Adrenal gland (tissue), 9 donors: ENCODE measurements at regions not wholly inside any gene's neighbourhood (a gene's known extent, or its start where the extent isn't known, plus 50 kb on each side); places are given as distances from the start of the nearest gene placed in this dataset.
"Not testable (repeated sequence)": the region's sequence is repeated elsewhere in the genome, so short reads cannot be mapped to it uniquely, and the experiment has no call there.

Experiments used
- DNase-seq, 7 donors: peaks; one replicate each; pipeline ENCODE4 v3.0.0-alpha.2; 2019 to 2020
- H3K27ac ChIP-seq, 5 donors: fragments of 200-600 bp; sonication (generic) in 4 of 5; 1 replicate in 3 of 5; 2 replicates in 2 of 5; pipeline versions ENCODE4 v1.5.1 to v1.8.0; 2016 to 2020; ENCODE audit warnings: mild to moderate bottlenecking in 1 of 5
- H3K27me3 ChIP-seq: fragments of 200-600 bp; 2 replicates; pipeline ENCODE4 v1.8.0; 2021
- H3K36me3 ChIP-seq, 2 donors: fragments of 200-600 bp; replicated peaks in 1 of 2; 1 replicate in 1 of 2; 2 replicates in 1 of 2; pipeline versions ENCODE4 v1.5.1 to v1.8.0; 2018 to 2022
- H3K4me1 ChIP-seq, 2 donors: fragments of 200-600 bp; replicated peaks in 1 of 2; 1 replicate in 1 of 2; 2 replicates in 1 of 2; pipeline versions ENCODE4 v1.5.1 to v1.8.0; 2018 to 2021
- H3K4me3 ChIP-seq, 4 donors: fragments of 200-600 bp; sonication (generic) in 3 of 4; one replicate each; pipeline ENCODE4 v1.5.1; 2016 to 2018
- H3K9me3 ChIP-seq, 3 donors: fragments of 200-600 bp; sonication (generic) in 1 of 3; replicated peaks in 1 of 3; 1 replicate in 2 of 3; 2 replicates in 1 of 3; pipeline versions ENCODE4 v1.5.1 to v1.8.0; 2016 to 2021
- CTCF ChIP-seq, 6 experiments: fragments of 450-650 bp in 4 of 6; fragments of 200-600 bp in 2 of 6; sonication (generic) in 1 of 6; IDR thresholded peaks; 1 replicate in 5 of 6; 2 replicates in 1 of 6; pipeline versions ENCODE4 v1.5.1 to v1.8.0; 2016 to 2021; ENCODE audit warnings: antibody characterized with exemption in 6 of 6, mild to moderate bottlenecking in 2 of 6, moderate library complexity in 1 of 6
- POLR2A ChIP-seq, 2 donors: fragments of 450-650 bp; IDR thresholded peaks; one replicate each; pipeline ENCODE4 v1.6.1; 2017; ENCODE audit warnings: antibody characterized with exemption in 2 of 2, mild to moderate bottlenecking in 2 of 2, moderate library complexity in 1 of 2
- WGBS, 4 donors: extraction: QIAGEN DNeasy Blood & Tissue Kit in 2 of 4; methylation state at CpG; one replicate each; pipeline versions ENCODE4 v1.1.5 to v1.1.7; 2013 to 2017; 5-methylcytosine and 5-hydroxymethylcytosine counted together
- intact Hi-C, 2 donors: fragments of 100-400 bp; cut with DNase I; formaldehyde crosslinking; loops; one replicate each; pipeline versions ENCODE4 v1.14.1 to v1.15.0; 2022 to 2023
- donor health status: healthy with polysubstance abuse.
- donor health status: Bipolar disorder and iron deficiency.
- donor health status: DM: yes; HTN: yes; CAD: no.
- donor health status: DM: no; HTN: no; CAD: no.
- donor health status: DM: no; HTN: no; CAD: no.

- intact Hi-C loops = no loop called here
- 80 to 89% (median 83%) methylated on average over 1 of the region's 1 CpG; no CpG with 5 or more reads in 1 of the 4 donors for WGBS, 4 donors
Measured at GRCh38 chr7:42561797-42562196, 324.8 kb upstream of the GLI3 start.

DNA sequence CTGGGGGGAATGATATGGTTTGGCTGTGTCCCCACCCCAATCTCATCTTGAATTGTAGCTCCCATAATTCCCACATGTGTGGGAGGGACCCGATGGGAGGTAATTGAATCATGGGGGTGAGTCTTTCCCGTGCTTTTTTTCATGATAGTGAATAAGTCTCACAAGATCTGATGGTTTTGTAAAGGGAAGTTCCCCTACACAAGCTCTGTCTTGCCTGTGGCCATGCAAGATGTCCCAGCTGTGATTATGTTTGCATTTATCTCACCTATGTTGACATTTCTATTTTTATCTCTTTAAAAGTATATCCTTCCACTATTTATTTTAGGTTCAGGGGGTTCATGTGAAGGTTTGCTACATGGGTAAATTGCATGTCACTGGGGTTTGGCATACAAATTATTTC is 323.9 kb upstream of the GLI3 start:
- Histone ChIP-seq H3K27ac (no peak overlapping the region), H3K36me3 (no peaks in the 10 kb centered on the region), H3K27me3 (no peaks in the 10 kb centered on the region), H3K4me3 (no peak overlapping the region), H3K4me1 (no peaks in the 10 kb centered on the region), H3K9me3 (no peaks in the 10 kb centered on the region)
- WGBS, 4 donors = 84 to 93% (median 88%) methylated on average over 2 of the region's 2 CpGs
- intact Hi-C loops = no loop called here
- TF ChIP-seq CTCF (IDR thresholded peaks at IDR 0.05) (no peak), POLR2A (IDR thresholded peaks at IDR 0.05) (no peak)
- DNase-seq = no peak

More at GRCh38 chr7:42561797-42562196, 324.8 kb upstream of the GLI3 start:
- Histone ChIP-seq H3K36me3 (no peaks in the 10 kb centered on the region), H3K9me3 (no peaks in the 10 kb centered on the region), H3K27me3 (no peaks in the 10 kb centered on the region), H3K4me3 (no peak overlapping the region), H3K27ac (no peak overlapping the region), H3K4me1 (no peaks in the 10 kb centered on the region)
- TF ChIP-seq POLR2A (IDR thresholded peaks at IDR 0.05) (no peak), CTCF (IDR thresholded peaks at IDR 0.05) (no peak)
- no peak for DNase-seq

- H3K36me3 ChIP-seq, intact Hi-C loops, H3K4me3 ChIP-seq, H3K27ac ChIP-seq, DNase-seq, H3K9me3 ChIP-seq, H3K27me3 ChIP-seq, H3K4me1 ChIP-seq: not testable (repeated sequence)
- WGBS, 4 donors = 77 to 97% (median 89%) methylated on average over 2 of the region's 2 CpGs
Measured at GRCh38 chr7:42554932-42555331, 317.9 kb upstream of the GLI3 start.

DNA sequence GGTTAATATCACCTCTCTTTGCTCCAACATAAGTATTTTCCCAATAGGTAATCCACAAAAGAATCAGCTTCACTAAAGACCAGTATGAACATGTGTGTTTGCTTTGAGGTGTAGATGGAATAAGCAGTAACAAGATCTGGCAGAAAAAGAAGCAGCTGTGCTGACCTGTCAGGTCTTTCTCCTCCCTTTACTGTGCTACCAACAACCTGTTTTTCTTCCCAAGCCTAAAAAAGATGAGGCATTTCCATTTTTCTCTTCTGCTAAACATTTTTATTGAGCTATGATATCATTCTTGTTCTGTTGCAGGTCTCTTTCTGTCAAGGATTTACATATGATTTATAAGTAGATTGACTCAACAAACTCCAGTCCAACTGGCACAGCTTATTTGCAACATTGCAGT is 315.2 kb upstream of the GLI3 start:
- Histone ChIP-seq H3K4me3 (no peak overlapping the region), H3K9me3 (peaks cover 0 to 4% (median 0%) of the 10 kb centered on the region in 3 donors), H3K36me3 (no peaks in the 10 kb centered on the region), H3K4me1 (no peaks in the 10 kb centered on the region), H3K27me3 (no peaks in the 10 kb centered on the region), H3K27ac (no peak overlapping the region)
- intact Hi-C loops = no loop called here
- TF ChIP-seq CTCF (IDR thresholded peaks at IDR 0.05) = no peak
- no peak for TF ChIP-seq POLR2A (IDR thresholded peaks at IDR 0.05)
- DNase-seq = no peak

DNA sequence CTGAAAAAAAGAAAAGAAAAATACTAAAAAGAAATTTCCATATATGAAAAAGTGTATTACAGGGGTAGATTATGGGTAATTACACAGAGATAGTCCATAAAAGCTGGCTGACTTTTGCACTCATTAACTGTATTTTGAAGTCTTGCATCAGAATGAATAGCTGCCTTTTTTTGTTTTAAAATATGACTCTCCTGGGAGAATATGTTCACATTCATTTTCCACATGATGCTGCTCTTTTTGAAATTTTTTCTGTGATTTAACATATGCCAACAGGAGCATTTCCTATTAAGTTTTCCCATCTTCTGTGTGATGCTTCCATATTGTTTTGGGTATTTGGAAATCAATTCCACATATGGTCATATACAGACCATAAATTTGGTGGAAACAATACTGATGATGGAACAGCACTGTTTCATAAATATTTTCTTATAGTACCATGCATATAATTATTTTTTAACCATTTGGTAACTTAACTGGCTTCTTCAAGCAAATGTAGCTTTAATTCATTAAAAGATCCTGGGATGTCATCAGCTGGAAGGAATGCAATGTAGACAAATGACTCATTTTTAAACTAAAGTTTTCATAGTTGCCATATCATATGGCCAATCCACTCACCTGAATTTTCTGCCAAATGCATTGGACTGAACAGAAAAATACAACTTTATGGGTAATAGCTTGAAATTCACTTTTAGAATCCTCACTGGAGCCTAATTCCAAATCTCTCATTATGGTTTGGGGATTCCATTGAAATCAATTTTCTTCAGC is 313.9 kb upstream of the GLI3 start:
- intact Hi-C loops = no loop called here
- Histone ChIP-seq H3K27ac (no peak overlapping the region), H3K4me3 (no peak overlapping the region), H3K4me1 (no peaks in the 10 kb centered on the region), H3K36me3 (no peaks in the 10 kb centered on the region), H3K27me3 (no peaks in the 10 kb centered on the region), H3K9me3 (peaks cover 0 to 4% (median 0%) of the 10 kb centered on the region in 3 donors)
- DNase-seq = no peak
- TF ChIP-seq CTCF (IDR thresholded peaks at IDR 0.05) (no peak), POLR2A (IDR thresholded peaks at IDR 0.05) (no peak)
